RWPE2 (cell line): ENCODE measurements at regions not wholly inside any gene's neighbourhood (a gene's known extent, or its start where the extent isn't known, plus 50 kb on each side); places are given as distances from the start of the nearest gene placed in this dataset.

ENCODE experiments used
- ATAC-seq: fragments of 200-7000 bp; cut with Tn5 transposase; 3 replicates; pipeline ENCODE4 v1.9.1; 2021; ENCODE audit warnings: low read depth
- DNase-seq: peaks from one replicate; pipeline ENCODE4 v3.0.0-alpha.2; 2020; ENCODE audit warnings: low spot score
- H3K27ac ChIP-seq: fragments of 450-650 bp; 2 replicates; pipeline ENCODE4 v1.5.1; 2017; ENCODE audit warnings: mild to moderate bottlenecking; ENCODE audit not compliant: poor library complexity, severe bottlenecking
- H3K27me3 ChIP-seq: fragments of 250-450 bp; sonication (Bioruptor Pico); 2 replicates; pipeline ENCODE4 v1.5.1; 2021; ENCODE audit warnings: mild to moderate bottlenecking, moderate library complexity; ENCODE audit not compliant: insufficient read depth, poor library complexity, severe bottlenecking
- H3K36me3 ChIP-seq: fragments of 250-450 bp; sonication (Bioruptor Pico); 2 replicates; pipeline ENCODE4 v1.5.1; 2020; ENCODE audit warnings: low read depth, mild to moderate bottlenecking, moderate library complexity
- H3K4me1 ChIP-seq: fragments of 250-450 bp; sonication (Bioruptor Pico); 2 replicates; pipeline ENCODE4 v1.5.1; 2021; ENCODE audit warnings: mild to moderate bottlenecking, moderate library complexity; ENCODE audit not compliant: insufficient read depth, poor library complexity, severe bottlenecking
- H3K4me3 ChIP-seq: fragments of 250-450 bp; sonication (Bioruptor Pico); 2 replicates; pipeline ENCODE4 v1.5.1; 2021; ENCODE audit warnings: mild to moderate bottlenecking, moderate library complexity; ENCODE audit not compliant: severe bottlenecking
- H3K9me3 ChIP-seq: fragments of 250-450 bp; sonication (Bioruptor Pico); 2 replicates; pipeline ENCODE4 v1.5.1; 2021; ENCODE audit warnings: mild to moderate bottlenecking, moderate library complexity; ENCODE audit not compliant: severe bottlenecking
- TF ChIP-seq, protein P1 (sequence below): fragments of 450-650 bp; IDR thresholded peaks from one replicate; pipeline ENCODE4 v1.5.1; 2017; ENCODE audit warnings: mild to moderate bottlenecking, moderate library complexity; ENCODE audit not compliant: poor library complexity, severe bottlenecking

DNA sequence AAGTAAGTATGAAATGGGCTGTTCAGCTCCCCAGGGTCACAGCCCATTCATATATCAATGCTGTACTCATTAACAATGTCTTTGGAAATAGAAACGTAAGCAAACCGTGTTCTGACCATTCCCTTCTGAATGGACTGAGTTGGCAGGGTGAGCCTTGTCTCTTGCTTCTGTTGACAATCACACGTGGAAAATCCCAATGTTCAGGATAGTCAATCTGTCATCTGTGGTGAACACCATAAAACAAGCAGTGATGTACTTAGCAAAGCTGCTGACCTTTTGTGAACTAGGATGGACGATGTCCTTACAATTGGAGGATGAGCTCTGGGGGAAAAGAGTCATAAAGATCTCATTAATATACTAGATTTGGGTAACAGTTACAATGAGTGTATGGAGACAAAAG, 109.6 kb upstream of the PAQR3 start:
- TF ChIP-seq, protein P1, sequence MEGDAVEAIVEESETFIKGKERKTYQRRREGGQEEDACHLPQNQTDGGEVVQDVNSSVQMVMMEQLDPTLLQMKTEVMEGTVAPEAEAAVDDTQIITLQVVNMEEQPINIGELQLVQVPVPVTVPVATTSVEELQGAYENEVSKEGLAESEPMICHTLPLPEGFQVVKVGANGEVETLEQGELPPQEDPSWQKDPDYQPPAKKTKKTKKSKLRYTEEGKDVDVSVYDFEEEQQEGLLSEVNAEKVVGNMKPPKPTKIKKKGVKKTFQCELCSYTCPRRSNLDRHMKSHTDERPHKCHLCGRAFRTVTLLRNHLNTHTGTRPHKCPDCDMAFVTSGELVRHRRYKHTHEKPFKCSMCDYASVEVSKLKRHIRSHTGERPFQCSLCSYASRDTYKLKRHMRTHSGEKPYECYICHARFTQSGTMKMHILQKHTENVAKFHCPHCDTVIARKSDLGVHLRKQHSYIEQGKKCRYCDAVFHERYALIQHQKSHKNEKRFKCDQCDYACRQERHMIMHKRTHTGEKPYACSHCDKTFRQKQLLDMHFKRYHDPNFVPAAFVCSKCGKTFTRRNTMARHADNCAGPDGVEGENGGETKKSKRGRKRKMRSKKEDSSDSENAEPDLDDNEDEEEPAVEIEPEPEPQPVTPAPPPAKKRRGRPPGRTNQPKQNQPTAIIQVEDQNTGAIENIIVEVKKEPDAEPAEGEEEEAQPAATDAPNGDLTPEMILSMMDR: no peak
- Histone ChIP-seq H3K4me3 (no peak overlapping the region), H3K9me3 (no peaks in the 10 kb centered on the region), H3K36me3 (no peaks in the 10 kb centered on the region), H3K27me3 (no peaks in the 10 kb centered on the region), H3K27ac (no peak overlapping the region), H3K4me1 (no peaks in the 10 kb centered on the region)
- DNase-seq: no peak
- ATAC-seq: no peak

DNA sequence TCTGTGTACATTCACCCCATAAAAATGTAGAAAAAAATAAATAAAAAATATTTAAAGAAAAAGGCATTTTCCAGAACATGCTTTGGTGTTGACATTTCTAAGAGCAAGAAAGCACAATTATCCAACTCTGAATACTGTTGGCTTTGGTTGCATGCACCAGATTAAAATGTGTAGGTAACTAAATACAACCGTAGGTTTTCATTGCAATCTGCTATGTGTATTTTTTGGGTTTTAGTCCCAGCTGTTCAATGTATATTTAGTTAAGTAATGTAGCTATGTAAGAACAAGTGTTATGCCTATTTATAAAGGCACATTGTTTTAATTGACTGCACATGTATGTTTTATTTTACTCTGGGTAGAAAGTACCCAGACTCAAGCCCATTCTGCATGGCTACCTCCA, 108.1 kb upstream of the PAQR3 start:
- H3K9me3 ChIP-seq: no peaks in the 10 kb centered on the region
- H3K4me3 ChIP-seq: no peak overlapping the region
- ATAC-seq (no peak), DNase-seq (no peak)
- no peaks in the 10 kb centered on the region for H3K36me3 ChIP-seq
- no peaks in the 10 kb centered on the region for H3K27me3 ChIP-seq
- TF ChIP-seq, protein P1: no peak
- H3K27ac ChIP-seq: no peak overlapping the region
- H3K4me1 ChIP-seq: no peaks in the 10 kb centered on the region

DNA sequence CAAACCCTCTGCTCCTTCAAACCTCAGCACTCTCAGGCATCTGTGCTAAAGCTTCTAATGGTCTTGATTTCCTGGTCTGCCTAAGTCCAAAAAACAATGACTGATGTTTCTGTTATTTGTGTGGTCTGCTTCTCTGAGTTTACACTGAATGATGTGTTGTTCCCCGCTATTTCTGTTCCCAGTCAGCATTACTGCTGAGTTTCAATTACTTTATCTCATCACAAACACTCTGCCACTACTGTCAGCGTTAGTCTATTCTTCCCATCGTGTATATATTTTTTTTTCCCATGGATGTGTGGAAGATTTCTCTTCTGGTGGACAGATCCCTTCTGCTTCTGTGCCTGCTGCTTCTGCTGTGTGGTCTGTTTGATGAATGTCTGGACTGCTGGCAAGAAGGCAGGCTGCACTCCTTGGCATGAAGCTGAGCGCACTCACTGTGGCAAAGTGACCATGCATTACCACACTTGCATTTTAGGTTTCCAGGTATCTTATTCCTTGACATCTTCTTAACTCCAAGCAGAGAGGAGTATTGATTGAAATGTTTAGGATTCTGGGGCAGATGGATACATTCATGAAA, 106.9 kb upstream of the PAQR3 start:
- Histone ChIP-seq H3K9me3 (no peaks in the 10 kb centered on the region), H3K27me3 (no peaks in the 10 kb centered on the region), H3K36me3 (no peaks in the 10 kb centered on the region), H3K27ac (no peak overlapping the region), H3K4me3 (no peak overlapping the region), H3K4me1 (no peaks in the 10 kb centered on the region)
- ATAC-seq (no peak), DNase-seq (no peak)
- TF ChIP-seq, protein P1: no peak

DNA sequence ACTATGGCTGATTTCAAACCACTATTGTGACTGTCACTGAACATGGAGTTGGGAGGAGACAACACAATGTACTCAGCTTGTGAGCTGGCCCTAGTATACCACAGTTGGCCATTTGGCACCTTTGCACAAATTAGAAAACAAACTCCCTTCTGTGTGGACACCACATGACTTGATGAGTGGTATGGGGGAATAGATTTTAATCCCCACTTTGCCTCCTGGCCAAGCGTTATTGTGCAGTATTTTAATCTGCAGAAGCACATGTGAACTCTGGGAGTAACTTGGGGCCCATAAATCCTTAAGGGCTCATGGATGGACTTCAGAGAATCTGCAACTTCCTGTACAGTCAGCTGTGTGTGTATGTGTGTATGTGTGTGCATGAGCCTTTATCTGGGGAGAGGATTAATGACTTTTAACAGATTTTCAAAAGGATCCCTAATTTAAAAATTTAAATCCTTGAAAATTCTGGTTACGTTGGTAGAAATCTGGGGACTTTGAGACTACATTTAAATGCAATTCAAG, 105.0 kb upstream of the PAQR3 start:
- Histone ChIP-seq H3K4me1 (no peaks in the 10 kb centered on the region), H3K27ac (no peak overlapping the region), H3K27me3 (no peaks in the 10 kb centered on the region), H3K36me3 (no peaks in the 10 kb centered on the region), H3K4me3 (no peak overlapping the region), H3K9me3 (no peaks in the 10 kb centered on the region)
- TF ChIP-seq, protein P1: no peak
- DNase-seq (no peak), ATAC-seq (no peak)

DNA sequence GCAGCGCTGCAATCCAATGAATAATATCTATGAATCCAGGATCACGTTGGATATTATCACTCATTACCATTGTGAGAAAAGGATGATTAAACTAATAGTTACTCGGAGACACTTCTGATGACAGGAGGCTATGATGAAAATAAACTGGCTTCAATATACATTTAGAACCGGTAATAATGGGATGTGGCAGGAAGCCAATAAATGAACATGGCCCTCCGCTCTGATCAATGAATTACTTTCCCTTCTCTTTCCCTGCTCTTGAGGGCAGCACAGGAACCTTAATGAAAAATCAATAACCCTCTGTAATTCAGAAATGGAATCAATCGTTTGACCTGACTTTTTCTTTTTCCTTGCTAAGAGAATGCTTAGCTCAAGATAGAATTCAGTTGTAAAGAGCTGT, 103.9 kb upstream of the PAQR3 start:
- TF ChIP-seq, protein P1: no peak
- DNase-seq: no peak
- no peaks in the 10 kb centered on the region for H3K36me3 ChIP-seq
- no peaks in the 10 kb centered on the region for H3K4me1 ChIP-seq
- H3K27me3 ChIP-seq: no peaks in the 10 kb centered on the region
- no peaks in the 10 kb centered on the region for H3K9me3 ChIP-seq
- no peak overlapping the region for H3K4me3 ChIP-seq
- ATAC-seq: no peak
- H3K27ac ChIP-seq: no peak overlapping the region
